ENCODE measurements at regions not wholly inside any gene's neighbourhood (a gene's known extent, or its start where the extent isn't known, plus 50 kb on each side); places are given as distances from the start of the nearest gene placed in this dataset.

DNA sequence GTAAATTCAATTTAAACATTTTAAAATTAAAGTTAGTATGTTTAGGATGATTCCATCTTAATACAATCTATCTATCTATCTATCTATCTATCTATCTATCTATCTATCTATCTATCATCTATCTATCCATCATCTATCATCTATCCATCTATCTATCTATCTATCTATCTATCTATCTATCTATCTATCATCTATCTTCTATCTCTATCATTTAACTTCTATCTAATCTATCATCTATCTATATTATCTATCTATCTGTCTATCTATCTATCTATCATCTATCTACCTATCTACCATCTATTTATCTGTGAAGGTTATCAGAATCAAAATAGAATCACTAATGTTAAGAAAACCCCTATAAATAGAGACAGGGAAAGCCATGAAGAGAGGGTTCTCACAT lies 78.3 kb downstream of the RAMP3 start:
- FAIRE-seq (no peak), DNase-seq (ENCODE audit: low spot score) (no peak)

DNA sequence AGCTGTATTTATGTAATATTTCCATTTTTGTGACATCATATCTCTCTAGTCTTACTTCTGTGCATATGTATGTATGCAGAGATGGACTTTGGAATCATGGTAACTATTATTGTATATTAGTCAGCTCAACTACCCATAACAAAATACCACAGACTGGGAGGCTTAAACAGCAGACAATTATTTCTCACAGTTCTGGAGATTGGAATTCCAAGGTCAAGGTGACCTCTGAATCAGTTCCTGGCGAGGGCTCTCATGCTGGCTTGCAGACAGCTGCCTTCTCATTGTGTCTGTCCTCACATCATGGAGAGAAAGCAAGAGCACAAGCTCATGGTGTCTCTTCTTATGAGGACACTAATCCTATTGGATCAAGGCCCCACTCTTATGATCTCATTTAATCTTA lies 79.1 kb downstream of the RAMP3 start:
- peak; percentile 5 for FAIRE-seq
- DNase-seq (ENCODE audit: low spot score): peak; percentile 54

DNA sequence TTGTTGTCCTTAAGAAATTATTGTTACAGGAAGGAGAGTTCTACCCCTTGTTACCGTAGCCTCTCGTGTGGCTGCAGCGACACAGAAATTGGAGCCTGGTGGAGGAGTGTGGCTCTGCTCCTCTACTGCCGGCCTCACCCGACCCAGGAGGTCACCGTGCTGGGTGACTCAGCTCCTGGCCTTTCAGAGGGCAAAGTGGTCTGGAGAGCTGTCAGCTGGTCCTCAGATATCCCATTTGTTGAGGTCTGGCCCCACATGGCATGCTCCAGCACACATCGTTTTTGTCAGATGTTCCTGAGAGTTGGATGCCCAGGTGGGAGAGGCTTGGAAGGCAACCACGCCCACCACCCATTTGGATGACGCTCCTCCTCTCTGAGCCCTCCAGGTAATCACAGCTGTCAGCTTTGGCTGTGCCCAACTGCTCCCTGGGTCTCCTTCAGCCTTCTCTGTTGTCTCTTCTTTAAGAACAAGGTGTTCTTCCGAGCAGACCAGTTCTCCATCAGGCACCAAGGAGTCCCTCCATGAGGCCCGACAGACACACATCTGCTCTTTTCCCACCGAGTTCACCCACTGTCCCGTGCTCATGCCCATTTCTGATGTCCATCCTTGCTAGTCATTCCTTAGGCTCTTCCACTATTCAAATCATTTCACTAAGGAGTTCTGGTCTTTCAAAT lies 80.3 kb downstream of the RAMP3 start:
- DNase-seq (ENCODE audit: low spot score) (peak; percentile 50), FAIRE-seq (peak; percentile 44)

DNA sequence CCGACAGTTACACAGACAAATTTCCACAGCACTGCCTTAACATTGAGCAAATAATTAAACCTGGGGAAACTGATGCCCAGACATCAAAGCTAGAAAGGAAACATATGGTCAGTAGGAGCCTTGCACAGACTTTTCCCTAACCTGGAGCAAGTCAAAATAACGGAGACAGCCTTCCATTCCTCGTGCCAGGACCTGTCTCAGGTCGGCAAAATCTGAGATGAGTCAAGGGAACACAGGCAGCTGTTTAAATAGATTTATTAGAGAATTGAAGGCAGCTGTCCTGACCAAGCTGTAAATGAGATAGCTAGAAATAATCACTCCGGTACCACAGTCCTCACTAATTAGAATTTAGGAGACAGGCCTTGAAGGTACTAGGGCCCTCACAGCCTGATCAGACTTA lies 81.2 kb downstream of the RAMP3 start:
- DNase-seq (ENCODE audit: low spot score): no peak
- no peak for FAIRE-seq

DNA sequence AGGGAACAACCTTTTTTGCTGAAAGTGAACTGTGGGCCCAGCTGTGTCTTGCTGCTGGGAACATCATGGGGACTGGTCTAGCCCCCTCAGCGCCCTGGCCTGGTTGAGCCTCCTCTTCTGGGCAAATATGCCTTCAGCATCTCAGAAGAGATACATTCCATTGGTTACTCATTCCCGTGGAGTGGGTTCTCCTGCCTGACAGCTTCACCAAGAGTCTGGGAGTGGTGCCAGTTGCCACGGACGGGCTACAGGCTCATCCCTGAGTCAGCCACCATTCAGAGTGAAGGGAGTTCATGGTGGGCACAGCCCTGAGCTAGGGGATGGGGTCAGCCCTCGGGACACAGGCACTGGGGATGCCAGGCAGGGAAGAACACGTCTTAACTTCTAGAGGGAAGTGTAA lies 81.9 kb downstream of the RAMP3 start:
- FAIRE-seq (peak; percentile 80), DNase-seq (ENCODE audit: low spot score) (peak; percentile 68)

DNA sequence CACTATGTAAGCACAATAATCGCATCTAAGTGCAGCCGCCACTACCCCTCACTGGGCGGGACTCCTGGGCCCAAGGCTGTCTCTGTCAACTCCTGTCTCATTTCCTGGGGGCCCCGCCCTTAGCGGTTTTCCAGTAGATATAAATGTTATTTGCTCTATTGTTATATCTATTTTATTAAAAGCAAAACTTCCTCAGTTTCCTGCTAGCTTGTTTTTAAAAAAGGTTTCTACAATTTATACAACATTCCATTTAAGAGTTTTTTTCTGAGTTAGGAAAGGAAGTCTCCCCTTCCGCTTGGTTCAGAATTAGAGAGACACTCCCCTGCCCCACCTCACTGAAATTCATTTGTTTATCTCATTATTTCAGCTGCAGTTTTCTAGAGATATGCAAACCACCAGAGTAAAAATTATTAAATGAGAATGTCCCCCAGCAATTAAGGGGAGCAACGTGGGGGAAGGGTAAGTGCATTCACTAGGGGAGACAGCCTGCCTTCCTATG lies 82.7 kb downstream of the RAMP3 start:
- FAIRE-seq (no peak), DNase-seq (ENCODE audit: low spot score) (no peak)

DNA sequence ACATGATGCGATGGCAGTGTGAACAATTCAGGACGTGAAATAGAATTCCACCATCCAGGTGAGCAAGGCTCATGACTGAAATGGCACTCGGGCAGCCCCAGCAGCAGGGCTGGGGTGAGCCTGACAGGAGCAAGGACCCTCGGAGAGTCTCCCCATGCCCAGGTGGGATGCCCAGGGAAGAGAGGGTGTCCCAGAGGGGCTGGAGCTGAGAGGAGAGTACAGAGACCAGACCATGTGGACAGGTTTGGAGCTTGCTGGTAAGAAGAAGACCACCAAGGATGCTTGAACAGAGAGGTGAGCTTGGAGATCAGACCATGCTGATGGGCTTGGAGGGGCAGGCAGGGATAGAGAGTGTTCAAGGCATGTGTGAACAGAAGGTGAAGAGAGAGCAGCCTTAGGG lies 83.3 kb downstream of the RAMP3 start:
- DNase-seq (ENCODE audit: low spot score) (no peak), FAIRE-seq (no peak)

DNA sequence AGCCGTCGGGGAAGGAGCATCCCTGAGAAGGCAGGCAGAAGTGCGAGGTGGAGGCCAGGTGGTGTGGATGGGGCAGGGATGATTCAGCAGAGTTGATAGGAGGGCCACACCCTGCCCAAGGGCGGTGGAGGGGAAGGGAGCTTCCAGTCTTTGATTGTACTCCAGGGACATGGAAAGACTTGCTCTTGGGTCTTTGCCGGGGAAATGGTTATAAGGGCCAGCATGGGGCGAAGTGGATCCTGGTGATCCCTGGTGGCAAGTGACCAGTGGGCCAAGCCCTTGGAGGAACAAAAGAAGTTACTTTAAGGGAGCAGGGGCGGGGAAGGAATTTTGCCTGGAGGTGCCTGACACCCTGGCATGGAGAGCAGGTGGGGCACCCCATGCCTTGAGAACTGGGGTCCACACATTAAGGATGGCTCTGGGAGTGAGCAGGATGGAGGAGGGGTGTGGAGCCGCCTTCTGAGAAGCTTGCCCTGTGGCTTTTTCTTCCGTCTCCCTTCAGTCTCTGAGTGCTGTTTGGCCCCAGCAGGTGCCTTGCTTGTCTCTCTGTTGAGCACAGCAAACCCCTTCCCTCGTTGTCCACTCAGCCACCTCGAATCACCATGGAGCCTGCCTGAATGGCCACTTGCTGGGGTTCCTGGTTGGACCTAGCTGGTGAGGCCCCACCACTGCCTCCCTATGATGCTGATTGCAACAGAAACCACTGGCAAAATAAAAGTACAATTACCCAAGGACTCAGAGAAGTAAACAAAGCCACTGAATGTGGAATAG lies 83.9 kb downstream of the RAMP3 start:
- DNase-seq (ENCODE audit: low spot score): no peak
- FAIRE-seq: no peak

DNA sequence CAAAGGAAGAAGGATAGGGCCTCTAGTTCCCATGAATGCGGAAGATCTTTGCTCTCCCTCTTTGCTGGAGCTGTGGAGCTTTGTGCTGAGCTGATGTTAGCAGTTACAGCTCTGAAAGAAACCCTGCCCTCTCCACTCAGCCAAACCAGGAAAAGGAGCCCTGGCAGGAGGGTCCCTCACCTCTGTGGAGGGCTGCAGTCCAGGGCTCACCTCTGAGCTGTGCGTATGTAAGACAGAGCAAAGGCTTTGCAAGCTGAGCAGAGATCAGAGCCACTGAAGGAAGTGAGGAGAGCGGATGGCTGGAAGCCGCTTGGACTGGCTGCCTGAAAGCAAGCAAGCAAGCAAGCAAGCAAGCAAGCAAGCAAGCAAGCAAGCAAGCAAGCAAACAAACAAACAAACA lies 84.7 kb downstream of the RAMP3 start:
- DNase-seq (ENCODE audit: low spot score): no peak
- no peak for FAIRE-seq

DNA sequence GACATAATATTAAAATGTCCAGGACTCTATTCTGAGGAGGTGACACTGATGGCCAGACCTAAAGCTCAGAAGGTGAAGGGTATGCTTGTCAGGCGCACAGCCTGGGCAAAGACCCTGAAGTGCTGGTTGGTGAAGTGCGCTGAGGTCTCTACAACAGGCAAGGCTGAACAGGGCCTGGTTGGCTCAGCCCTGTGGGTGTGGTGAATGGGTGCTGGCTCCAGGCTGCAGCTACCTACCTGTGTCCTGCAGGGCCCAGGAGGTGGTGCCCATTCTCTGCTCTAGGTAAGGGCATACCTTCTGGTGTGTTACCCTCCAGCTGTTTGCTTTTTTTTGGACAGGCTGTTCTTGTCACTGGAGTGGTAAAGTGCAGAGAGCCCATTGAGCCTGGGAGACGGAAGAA lies 85.1 kb downstream of the RAMP3 start:
- no peak for FAIRE-seq

DNA sequence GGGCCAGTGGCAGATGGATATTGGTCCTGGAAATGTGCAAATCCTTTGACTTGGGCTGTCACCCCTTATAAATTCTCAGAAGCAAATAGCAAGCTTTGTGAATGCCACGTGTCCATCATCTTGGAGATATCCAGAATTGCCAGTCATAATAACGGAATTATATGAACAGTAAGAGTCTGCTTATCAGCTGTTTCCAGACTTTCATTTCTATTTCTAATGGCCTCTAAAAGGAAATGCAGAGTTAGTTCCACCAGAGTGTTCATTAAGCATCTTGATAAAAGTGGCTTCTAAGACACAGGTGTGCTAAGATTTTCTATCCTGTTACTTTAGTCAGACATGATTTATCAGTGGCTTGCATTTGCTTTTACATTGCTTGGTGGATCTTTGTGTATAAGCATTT lies 87.4 kb downstream of the RAMP3 start:
- FAIRE-seq (no peak), DNase-seq (ENCODE audit: low spot score) (no peak)

More for the DNA sequence above, 85.1 kb downstream of the RAMP3 start:
- DNase-seq (ENCODE audit: low spot score): no peak

DNA sequence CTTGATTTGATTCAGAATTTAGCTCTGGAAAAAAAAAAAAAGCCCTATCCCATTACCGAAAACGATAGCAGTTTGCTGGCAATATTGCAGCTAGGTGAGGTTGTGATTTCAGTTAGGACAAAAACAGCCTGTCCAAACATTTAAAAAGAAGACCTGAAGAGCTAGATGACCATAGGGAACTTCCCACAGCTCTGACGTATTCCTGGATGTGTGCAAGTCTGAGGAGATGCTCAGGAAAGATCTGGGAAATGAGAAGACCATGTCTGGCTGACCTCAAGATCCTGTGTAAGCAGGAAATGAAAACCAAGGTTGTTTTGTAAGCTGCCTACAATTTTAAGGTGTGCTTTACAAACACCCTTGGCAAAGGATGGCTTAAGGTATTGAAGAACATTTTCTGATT lies 88.7 kb downstream of the RAMP3 start:
- DNase-seq (ENCODE audit: low spot score) (no peak), FAIRE-seq (no peak)

DNA sequence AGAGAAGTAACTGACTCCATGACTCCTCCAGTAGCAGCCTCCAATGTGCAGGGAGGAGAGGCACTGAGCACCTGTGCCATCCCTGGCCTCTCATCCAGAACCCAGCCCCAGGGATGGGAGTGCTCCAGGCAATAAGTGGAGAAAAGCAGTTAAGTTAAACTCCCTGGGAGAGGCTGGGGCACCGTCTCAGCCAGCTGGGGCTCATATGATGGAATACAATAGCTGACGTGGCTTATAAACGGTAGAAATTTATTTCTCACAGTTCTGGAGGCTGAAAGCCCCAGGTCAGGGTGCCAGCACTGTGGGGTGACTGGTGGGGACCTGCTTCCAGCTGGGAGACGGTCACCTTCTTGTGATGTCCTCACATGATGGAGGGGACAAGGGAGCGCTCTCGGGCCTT lies 94.7 kb downstream of the RAMP3 start:
- DNase-seq (ENCODE audit: low spot score) (no peak), FAIRE-seq (no peak)

DNA sequence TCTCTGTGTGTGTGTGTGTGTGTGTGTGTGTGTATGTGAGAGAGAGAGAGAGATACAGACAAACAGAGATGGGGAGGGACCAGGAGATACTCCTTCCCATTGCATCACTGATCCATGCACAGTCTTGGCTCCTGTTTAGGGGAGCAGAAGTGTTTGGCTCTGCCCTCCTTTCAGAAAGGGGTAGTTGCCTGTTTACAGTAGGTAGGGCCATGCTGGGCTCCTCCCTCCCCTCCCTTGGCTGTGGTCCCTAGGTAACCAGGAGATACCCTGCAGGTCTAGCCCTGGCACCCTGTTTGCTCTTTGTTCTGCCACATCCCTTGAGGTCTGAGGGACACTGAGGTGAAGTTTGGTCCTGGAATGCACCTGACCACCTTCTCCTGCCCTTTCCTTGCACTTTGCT lies 95.3 kb downstream of the RAMP3 start:
- DNase-seq (ENCODE audit: low spot score): no peak
- no peak for FAIRE-seq

DNA sequence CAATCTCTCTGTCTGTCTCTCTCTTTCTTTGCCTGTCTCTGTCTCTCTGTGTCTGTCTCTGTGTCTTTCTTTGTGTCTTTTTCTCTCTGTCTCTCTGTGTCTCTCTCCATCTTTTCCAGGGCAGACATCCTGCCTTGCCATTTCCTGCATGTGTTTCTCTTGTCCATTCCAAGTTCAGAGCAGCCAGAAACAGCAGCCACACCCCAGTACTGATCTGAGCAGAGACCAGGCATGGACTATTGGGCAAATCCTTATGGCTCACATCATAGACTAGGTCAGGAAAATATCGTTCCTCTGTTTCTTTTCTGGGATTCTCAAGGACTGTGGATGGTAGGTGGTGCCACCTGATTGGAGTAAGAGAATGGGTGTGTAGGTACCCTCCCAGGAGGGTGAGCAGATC lies 95.8 kb downstream of the RAMP3 start:
- no peak for FAIRE-seq
- no peak for DNase-seq (ENCODE audit: low spot score)

DNA sequence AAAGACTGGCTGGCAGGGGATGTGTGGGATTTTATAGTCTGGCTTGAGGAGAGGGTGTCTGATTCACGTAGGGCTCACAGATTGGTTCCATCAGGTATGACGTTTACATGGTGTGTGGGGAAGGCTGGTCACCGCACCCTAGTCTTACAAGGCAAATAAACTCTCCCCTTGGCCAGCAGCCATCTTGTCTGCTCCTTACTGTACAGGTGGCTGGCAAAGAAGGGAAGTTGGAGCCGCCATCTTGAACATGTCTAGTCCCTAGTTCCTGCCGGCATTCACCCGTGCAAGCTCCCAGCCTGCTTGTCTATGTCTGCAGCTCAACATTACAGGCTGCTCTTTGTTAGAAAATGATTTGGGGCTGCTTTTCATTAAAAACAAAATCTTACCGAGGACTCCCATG lies 97.6 kb downstream of the RAMP3 start:
- DNase-seq (ENCODE audit: low spot score) (no peak), FAIRE-seq (peak; percentile 50)

DNA sequence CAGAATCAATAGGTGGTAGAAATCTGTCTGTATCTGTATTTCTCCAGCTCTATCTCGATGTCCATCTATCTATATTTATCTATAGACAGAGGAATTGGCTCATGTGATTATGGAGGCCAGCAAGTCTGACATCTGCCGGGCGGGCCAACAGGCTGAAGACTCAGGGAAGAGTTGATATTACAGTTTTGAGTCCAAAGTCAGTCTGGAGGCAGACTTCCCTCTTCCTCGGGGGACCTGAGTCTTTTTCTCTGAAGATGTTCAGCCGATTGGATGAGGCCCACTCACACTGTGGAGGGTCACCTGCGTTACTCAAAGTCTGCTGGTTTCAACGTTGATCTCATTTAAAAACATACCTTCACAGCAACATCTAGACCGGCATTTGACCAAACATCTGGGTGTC lies 98.7 kb downstream of the RAMP3 start:
- no peak for DNase-seq (ENCODE audit: low spot score)
- FAIRE-seq: no peak

DNA sequence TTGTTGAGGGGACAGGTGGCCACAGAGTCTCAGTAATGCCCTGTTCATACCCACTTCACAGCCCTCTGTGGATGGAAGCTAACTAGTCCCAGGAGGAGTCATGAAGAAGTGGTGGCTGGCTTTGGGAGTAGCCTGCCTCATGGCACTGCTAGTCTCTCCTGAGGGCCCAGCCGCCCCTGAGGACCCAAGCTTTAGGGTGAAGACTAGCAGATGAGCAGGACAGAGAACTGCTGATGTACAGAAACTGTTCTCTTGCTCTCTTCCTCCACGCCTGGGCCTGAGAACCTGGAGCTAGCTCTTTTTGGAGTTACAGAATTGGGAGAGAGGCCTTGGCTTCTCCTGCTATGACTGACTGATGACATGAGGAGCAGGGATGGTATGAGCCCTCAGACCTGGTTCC lies 99.2 kb downstream of the RAMP3 start:
- FAIRE-seq (no peak), DNase-seq (ENCODE audit: low spot score) (no peak)

DNA sequence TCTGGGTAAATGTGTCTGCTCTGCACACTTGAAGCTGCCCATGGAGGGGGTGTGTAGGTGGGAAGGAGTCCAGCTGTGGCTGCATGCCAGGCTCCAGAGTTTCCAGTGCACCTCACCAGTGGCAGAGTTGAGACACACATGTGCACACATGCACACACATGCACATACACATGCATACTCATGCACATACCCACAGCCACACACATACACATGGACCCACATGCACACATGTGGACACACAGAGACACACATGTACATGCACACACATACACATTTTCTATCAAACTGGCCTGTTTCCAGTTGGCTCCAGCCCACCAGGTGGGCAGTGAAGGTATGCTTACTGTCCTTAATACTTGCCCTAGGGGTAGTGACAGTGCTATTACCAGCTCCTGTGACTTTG lies 99.7 kb downstream of the RAMP3 start:
- DNase-seq (ENCODE audit: low spot score): no peak
- peak; percentile 82 for FAIRE-seq

DNA sequence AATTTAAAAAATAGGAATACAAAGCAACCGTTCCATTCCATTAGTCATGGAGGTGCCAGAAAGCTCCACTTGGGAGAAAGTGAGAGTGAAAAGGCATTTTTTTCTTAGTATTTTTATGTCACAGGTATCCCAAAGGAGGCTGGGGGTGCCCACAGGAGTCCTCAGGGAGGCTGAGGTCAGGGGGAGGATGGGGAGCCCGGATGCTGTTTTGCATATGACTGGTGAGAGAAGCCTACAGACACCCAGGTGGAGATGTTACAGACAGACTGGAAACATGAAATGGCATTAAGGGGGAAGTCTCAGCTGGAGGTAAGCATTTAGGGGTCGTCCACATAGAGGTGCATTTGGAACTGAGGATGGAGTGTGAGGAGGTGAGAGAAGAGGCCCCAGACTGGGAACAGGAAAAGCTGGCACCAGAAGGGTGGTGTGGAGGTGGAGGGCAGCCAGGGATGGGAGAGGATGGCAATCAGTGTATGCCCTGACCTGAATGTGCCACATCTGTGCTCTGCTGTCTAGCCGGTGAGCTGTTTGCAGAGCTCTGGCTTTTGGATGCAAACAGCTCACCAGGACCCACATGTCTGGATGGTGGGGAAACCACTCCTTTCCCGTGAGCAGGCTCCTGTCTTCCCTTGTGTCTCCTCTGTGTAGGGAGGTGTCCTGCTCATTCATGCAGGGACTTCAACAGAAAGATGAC lies 101.1 kb downstream of the RAMP3 start:
- no peak for FAIRE-seq
- DNase-seq (ENCODE audit: low spot score): no peak

DNA sequence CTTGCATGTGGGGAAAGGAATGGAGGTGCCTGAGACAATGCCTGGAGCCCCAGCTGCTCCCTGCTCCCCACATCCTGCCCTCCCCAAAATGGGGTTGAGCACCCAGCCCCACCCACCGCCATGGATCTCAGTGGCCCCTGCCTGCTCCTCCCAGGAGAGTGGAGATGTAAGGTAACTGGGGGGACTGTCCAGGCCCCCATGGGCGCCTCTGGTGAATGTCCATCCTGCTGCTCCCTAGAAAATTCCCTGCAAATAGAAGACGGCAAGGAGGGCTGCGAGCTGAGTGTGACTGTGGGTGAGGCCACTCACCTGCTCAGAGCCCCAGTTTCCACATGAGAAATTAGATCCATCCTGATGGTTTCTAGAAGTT lies 101.6 kb downstream of the RAMP3 start:
- DNase-seq (ENCODE audit: low spot score) (no peak), FAIRE-seq (peak; percentile 5)

DNA sequence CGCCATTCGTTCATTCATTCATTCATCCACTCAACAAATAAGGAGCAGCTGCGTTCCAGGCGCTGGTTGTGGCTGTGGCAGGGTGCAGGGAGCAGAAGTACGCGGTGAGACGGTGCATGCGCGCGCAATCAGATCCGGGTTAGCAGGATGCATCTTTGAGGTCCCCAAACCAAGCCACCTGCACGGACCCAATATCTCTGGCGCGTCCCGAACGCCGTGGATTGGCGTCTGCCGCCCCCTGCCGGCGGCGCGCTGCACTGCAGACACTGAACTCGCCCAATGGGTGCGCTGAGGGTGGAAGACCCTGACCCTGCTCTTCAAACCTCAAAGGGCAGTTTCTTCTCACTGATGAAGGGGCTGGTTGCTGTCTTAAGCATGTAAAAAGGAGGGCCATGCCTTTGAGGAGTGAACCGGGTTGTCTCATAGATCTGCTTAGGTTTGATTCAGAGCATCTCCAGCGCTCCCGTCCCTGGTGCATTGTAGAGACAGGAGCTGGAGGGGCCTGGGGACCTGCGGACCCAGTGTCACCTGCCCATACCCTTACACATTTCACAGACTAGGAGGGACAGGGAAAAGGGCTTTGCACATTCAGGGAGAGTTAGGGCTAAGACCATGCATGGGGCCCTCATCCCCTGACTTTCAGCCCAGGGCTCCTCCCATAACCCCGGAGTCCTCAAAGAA lies 102.5 kb downstream of the RAMP3 start:
- DNase-seq (ENCODE audit: low spot score): peak; percentile 74
- peak; percentile 83 for FAIRE-seq

Measured in urothelium cell line (cell line).